Smooth muscle cell (in vitro differentiated cells): ENCODE measurements at regions not wholly inside any gene's neighbourhood (a gene's known extent, or its start where the extent isn't known, plus 50 kb on each side); places are given as distances from the start of the nearest gene placed in this dataset.

Experiments used
- DNase-seq: peaks from one replicate; lab custom pipeline; 2025; ENCODE audit not compliant: unreplicated experiment; lab: John Stamatoyannopoulos, UW
- H2AFZ ChIP-seq: fragments of 200-600 bp; sonication (generic); 2 replicates; pipeline ENCODE4 v1.6.0; 2016; ENCODE audit warnings: antibody characterized with exemption, low read depth, mild to moderate bottlenecking
- H3F3A ChIP-seq: fragments of 200-600 bp; sonication (generic); 2 replicates; pipeline ENCODE4 v1.6.0; 2017; ENCODE audit warnings: antibody characterized with exemption, low read depth
- H3K27ac ChIP-seq: fragments of 200-600 bp; sonication (generic); 2 replicates; pipeline ENCODE4 v1.5.1; 2016; ENCODE audit warnings: low read depth, mild to moderate bottlenecking
- H3K27me3 ChIP-seq: fragments of 200-600 bp; sonication (generic); 2 replicates; pipeline ENCODE4 v1.6.1; 2016; ENCODE audit warnings: low read depth, mild to moderate bottlenecking
- H3K36me3 ChIP-seq: fragments of 200-600 bp; sonication (generic); 2 replicates; pipeline ENCODE4 v1.5.1; 2016; ENCODE audit warnings: low read depth
- H3K4me1 ChIP-seq: fragments of 200-600 bp; sonication (generic); 2 replicates; pipeline ENCODE4 v1.5.1; 2016; ENCODE audit warnings: low read depth
- H3K4me2 ChIP-seq: fragments of 200-600 bp; sonication (generic); 2 replicates; pipeline ENCODE4 v1.6.0; 2016; ENCODE audit warnings: mild to moderate bottlenecking
- H3K4me3 ChIP-seq: fragments of 200-600 bp; sonication (generic); 2 replicates; pipeline ENCODE4 v1.5.1; 2016; ENCODE audit warnings: mild to moderate bottlenecking
- H3K79me2 ChIP-seq: fragments of 200-600 bp; sonication (generic); 2 replicates; pipeline ENCODE4 v1.6.0; 2016; ENCODE audit warnings: low read depth, mild to moderate bottlenecking
- H3K9ac ChIP-seq: fragments of 200-600 bp; sonication (generic); 2 replicates; pipeline ENCODE4 v1.6.0; 2016; ENCODE audit warnings: low read depth
- H3K9me3 ChIP-seq: fragments of 200-600 bp; sonication (generic); replicated peaks from 2 replicates; pipeline ENCODE4 v1.5.1; 2016; ENCODE audit warnings: low read depth
- H4K20me1 ChIP-seq: fragments of 200-600 bp; sonication (generic); 2 replicates; pipeline ENCODE4 v1.6.0; 2016; ENCODE audit warnings: low read depth
- CTCF ChIP-seq: fragments of 200-600 bp; sonication (generic); IDR thresholded peaks from 2 replicates; pipeline ENCODE4 v1.5.1; 2017; ENCODE audit warnings: borderline replicate concordance, mild to moderate bottlenecking, antibody characterized with exemption; ENCODE audit not compliant: insufficient read depth, poor library complexity, severe bottlenecking
- WGBS: methylation state at CpG from one replicate; pipeline ENCODE4 v1.1.7; 2016; ENCODE audit warnings: low lambda C conversion rate; 5-methylcytosine and 5-hydroxymethylcytosine counted together

DNA sequence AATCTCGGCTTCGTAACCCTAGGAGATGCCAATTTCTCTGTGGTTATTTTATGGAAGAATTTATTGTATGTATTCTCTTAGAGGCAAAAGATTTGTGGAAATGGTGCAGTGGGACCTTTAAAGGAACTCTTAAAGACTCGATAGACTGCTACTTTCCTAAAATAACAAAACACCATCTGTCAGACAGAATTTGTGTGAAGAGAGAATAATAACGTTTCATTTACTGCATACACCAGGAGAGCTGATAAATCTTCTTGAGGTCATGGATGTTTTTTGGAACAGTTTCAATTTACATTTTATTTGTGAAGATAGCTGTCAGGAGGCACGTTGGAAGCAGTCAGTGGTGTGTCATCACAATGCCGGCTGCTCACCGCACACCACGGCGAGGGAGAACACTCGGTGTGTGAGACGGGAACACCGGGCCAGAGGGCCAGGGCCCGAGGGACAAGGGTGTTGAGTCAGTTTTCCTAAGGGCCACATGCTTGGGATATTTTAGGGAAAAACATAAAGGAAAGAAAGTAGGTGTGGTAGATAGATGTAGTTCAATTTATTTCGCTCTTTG, 1681.0 kb upstream of the DDX18 start:
- Histone ChIP-seq H3K4me3 (no peak overlapping the region), H3K4me1 (no peaks in the 10 kb centered on the region), H3K79me2 (no peaks in the 10 kb centered on the region), H3K27me3 (no peaks in the 10 kb centered on the region), H4K20me1 (no peaks in the 10 kb centered on the region), H2AFZ (no peak overlapping the region), H3K9me3 (no peaks in the 10 kb centered on the region), H3K4me2 (no peak overlapping the region), H3F3A (no peaks in the 10 kb centered on the region), H3K9ac (no peak overlapping the region), H3K36me3 (no peaks in the 10 kb centered on the region), H3K27ac (no peak overlapping the region)
- 94% methylated on average over 14 of the region's 14 CpGs for WGBS
- DNase-seq = no peak
- TF ChIP-seq CTCF = no peak

- H4K20me1 ChIP-seq = no peaks in the 10 kb centered on the region
- 83% methylated on average over 3 of the region's 3 CpGs for WGBS
- no peak overlapping the region for H2AFZ ChIP-seq
- H3K4me2 ChIP-seq = no peak overlapping the region
- H3K4me3 ChIP-seq = no peak overlapping the region
- H3K27ac ChIP-seq = no peak overlapping the region
- peaks cover 5% of the 10 kb centered on the region for H3K4me1 ChIP-seq
- no peaks in the 10 kb centered on the region for H3F3A ChIP-seq
- no peaks in the 10 kb centered on the region for H3K36me3 ChIP-seq
- DNase-seq = no peak
- H3K27me3 ChIP-seq = no peaks in the 10 kb centered on the region
- no peak overlapping the region for H3K9ac ChIP-seq
- TF ChIP-seq CTCF = no peak
- no peaks in the 10 kb centered on the region for H3K79me2 ChIP-seq
- H3K9me3 ChIP-seq = no peaks in the 10 kb centered on the region
Measured at GRCh38 chr2:116141891-116142474, 1672.5 kb upstream of the DDX18 start.

DNA sequence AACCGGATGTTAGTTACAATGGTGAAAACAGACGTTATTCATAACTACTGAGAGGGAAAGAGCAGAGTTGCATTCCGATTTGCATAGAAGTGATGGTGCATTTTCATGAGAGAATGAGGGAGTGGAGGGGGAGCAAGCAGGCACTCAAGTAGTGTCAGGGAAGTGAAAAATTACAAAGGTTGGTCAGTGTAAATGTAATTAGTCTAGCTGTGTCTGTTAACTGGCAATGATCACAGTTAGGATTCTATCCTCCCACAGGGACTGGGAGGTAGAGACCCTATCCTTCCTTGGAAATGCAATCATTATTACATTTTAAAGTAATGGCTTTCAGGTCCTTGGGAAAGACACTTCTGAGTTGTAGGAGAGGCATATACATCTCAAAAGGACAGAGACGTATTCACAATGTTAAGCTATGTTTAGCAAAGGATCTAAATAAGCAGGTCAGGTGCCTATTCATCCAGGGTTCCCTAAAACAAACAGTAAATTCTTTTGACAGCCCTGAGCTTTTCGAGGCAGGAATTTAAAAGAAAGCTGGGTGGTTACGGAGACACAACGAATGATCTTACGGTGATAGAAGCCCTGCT, 1671.8 kb upstream of the DDX18 start:
- no peak overlapping the region for H3K9ac ChIP-seq
- DNase-seq = no peak
- WGBS = 35% methylated on average over 8 of the region's 8 CpGs
- no peaks in the 10 kb centered on the region for H3F3A ChIP-seq
- no peak overlapping the region for H3K4me2 ChIP-seq
- no peak overlapping the region for H3K27ac ChIP-seq
- H3K4me1 ChIP-seq = peaks cover 5% of the 10 kb centered on the region
- H2AFZ ChIP-seq = no peak overlapping the region
- no peaks in the 10 kb centered on the region for H4K20me1 ChIP-seq
- no peaks in the 10 kb centered on the region for H3K36me3 ChIP-seq
- no peaks in the 10 kb centered on the region for H3K27me3 ChIP-seq
- no peaks in the 10 kb centered on the region for H3K9me3 ChIP-seq
- TF ChIP-seq CTCF = no peak
- H3K79me2 ChIP-seq = no peaks in the 10 kb centered on the region
- no peak overlapping the region for H3K4me3 ChIP-seq

- DNase-seq = no peak
- Histone ChIP-seq H3K4me2 (no peak overlapping the region), H2AFZ (no peak overlapping the region), H3F3A (no peaks in the 10 kb centered on the region), H4K20me1 (no peaks in the 10 kb centered on the region), H3K4me3 (no peak overlapping the region), H3K27ac (no peak overlapping the region), H3K79me2 (no peaks in the 10 kb centered on the region), H3K9me3 (no peaks in the 10 kb centered on the region), H3K9ac (no peak overlapping the region), H3K4me1 (peaks cover 5% of the 10 kb centered on the region), H3K36me3 (no peaks in the 10 kb centered on the region), H3K27me3 (no peaks in the 10 kb centered on the region)
- whole genome bisulfite sequencing = 82% methylated on average over 4 of the region's 4 CpGs
- TF ChIP-seq CTCF = no peak
Measured at GRCh38 chr2:116145031-116145430, 1669.5 kb upstream of the DDX18 start.
